Caco-2 (cell line): ENCODE measurements at regions not wholly inside any gene's neighbourhood (a gene's known extent, or its start where the extent isn't known, plus 50 kb on each side); places are given as distances from the start of the nearest gene placed in this dataset.

Experiments used
- BruUV-seq: library from RNA; stranded (reverse); fragments of 400-500 nt; replicated peaks from 2 replicates; lab custom pipeline; 2021; lab: Mats Ljungman, UMichigan
- CTCF ChIA-PET: fragments of 300-600 bp; sonication (Branson Sonifier 250); formaldehyde crosslinking; loops from one replicate; lab custom pipeline; 2022; ENCODE audit warnings: antibody characterized with exemption; lab: Charles Lee
- POLR2A ChIA-PET: fragments of 300-600 bp; sonication (Branson Sonifier 250); formaldehyde crosslinking; loops from one replicate; lab custom pipeline; 2022; ENCODE audit warnings: antibody characterized with exemption; lab: Charles Lee
- DNase-seq, 2 experiments: peaks; one replicate each; pipeline versions ENCODE4 v3.0.0 to v3.0.0-alpha.2; 2020 to 2022
- H3K27me3 ChIP-seq: replicated peaks from 2 replicates; pipeline ENCODE4 v1.6.0; 2011; ENCODE audit warnings: low read length; ENCODE audit not compliant: control insufficient read depth, insufficient read depth
- H3K36me3 ChIP-seq: 2 replicates; pipeline ENCODE4 v1.5.1; 2011; ENCODE audit warnings: low read length; ENCODE audit not compliant: control insufficient read depth, insufficient read depth
- H3K4me1 ChIP-seq: fragments of 250-450 bp; sonication (Bioruptor Pico); 2 replicates; pipeline ENCODE4 v1.5.1; 2020; ENCODE audit warnings: mild to moderate bottlenecking
- H3K4me3 ChIP-seq: 2 replicates; pipeline ENCODE4 v1.5.1; 2011; ENCODE audit warnings: low read depth, mild to moderate bottlenecking, control low read depth, low read length
- H3K9me3 ChIP-seq: fragments of 250-450 bp; sonication (Bioruptor Pico); 2 replicates; pipeline ENCODE4 v1.5.1; 2020; ENCODE audit warnings: mild to moderate bottlenecking, moderate library complexity
- H3K27ac Mint-ChIP-seq: one replicate; pipeline ENCODE4 v1.8.0; 2022; ENCODE audit warnings: mixed read lengths; ENCODE audit not compliant: unreplicated experiment
- H3K27me3 Mint-ChIP-seq: one replicate; pipeline ENCODE4 v1.8.0; 2022; ENCODE audit warnings: mixed read lengths; ENCODE audit not compliant: insufficient read depth, unreplicated experiment
- H3K36me3 Mint-ChIP-seq: one replicate; pipeline ENCODE4 v1.8.0; 2022; ENCODE audit warnings: mild to moderate bottlenecking, mixed read lengths; ENCODE audit not compliant: insufficient read depth, unreplicated experiment
- H3K4me1 Mint-ChIP-seq: one replicate; pipeline ENCODE4 v1.8.0; 2022; ENCODE audit warnings: low read depth, mixed read lengths; ENCODE audit not compliant: unreplicated experiment
- H3K4me3 Mint-ChIP-seq: one replicate; pipeline ENCODE4 v1.8.0; 2022; ENCODE audit warnings: mild to moderate bottlenecking, moderate library complexity, mixed read lengths; ENCODE audit not compliant: unreplicated experiment
- H3K9me3 Mint-ChIP-seq: one replicate; pipeline ENCODE4 v1.8.0; 2022; ENCODE audit warnings: mixed read lengths; ENCODE audit not compliant: unreplicated experiment
- intact Hi-C: fragments of 100-400 bp; cut with micrococcal nuclease; formaldehyde crosslinking; loops from one replicate; pipeline ENCODE4 v1.10.0; 2022; ENCODE audit not compliant: unreplicated experiment
- TF ChIP-seq, protein P1 (sequence below), 2 experiments: fragments of 200-600 bp in 1 of 2; IDR thresholded peaks; 1 replicate in 1 of 2; 2 replicates in 1 of 2; pipeline versions ENCODE4 v1.5.1 to v1.8.0; 2011 to 2022; ENCODE audit warnings: antibody characterized with exemption in 1 of 2, control low read depth in 1 of 2, inconsistent platforms in 1 of 2, low read depth in 1 of 2, low read length in 1 of 2, mild to moderate bottlenecking in 1 of 2, moderate library complexity in 1 of 2; ENCODE audit not compliant: insufficient read depth in 1 of 2, severe bottlenecking in 1 of 2, unreplicated experiment in 1 of 2

DNA sequence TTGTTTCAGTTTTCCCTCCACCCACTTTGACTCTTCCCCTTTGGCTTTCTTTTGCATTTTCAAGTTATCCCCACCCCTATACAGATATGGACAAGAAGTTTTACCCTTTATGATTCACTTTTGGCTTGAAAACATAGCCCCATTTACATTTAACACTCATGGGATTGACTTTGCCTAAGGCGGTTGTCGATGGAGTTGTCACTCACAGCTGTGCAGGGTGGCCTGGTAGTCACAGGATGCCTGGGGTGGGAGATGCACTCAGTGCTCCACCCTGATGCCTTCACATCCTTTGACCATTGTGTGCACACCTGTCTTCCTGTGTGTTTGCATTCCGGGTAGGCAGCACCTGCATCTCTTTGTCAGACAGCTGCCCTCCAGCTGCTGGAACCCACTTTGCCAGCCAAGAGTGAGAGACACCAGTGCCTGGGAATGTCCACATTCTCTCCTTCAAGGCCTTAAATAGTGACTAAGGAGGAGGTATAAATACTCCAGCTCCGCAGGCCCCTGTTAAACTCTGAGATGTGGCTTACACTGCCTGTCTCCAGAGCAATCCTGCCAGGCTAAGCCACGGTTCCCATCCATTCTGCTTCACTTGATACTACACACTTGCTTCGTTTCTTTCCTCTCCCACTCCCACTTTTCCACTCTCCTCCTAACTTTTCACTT, 191.5 kb upstream of the SLC24A5 start:
- intact Hi-C loops, result no loop called here
- BruUV-seq, result no TSS peak
- Histone ChIP-seq H3K4me1 (no peaks in the 10 kb centered on the region), H3K4me3 (no peak overlapping the region), H3K9me3 (no peaks in the 10 kb centered on the region), H3K27me3 (no peaks in the 10 kb centered on the region), H3K36me3 (no peaks in the 10 kb centered on the region; the same call in 1 of the 2 replicates)
- Mint-ChIP-seq H3K36me3 (no peaks in the 10 kb centered on the region), H3K9me3 (no peaks in the 10 kb centered on the region), H3K4me1 (no peaks in the 10 kb centered on the region), H3K4me3 (no peak overlapping the region), H3K27ac (no peak overlapping the region), H3K27me3 (peaks cover 6% of the 10 kb centered on the region)
- TF ChIP-seq, protein P1, sequence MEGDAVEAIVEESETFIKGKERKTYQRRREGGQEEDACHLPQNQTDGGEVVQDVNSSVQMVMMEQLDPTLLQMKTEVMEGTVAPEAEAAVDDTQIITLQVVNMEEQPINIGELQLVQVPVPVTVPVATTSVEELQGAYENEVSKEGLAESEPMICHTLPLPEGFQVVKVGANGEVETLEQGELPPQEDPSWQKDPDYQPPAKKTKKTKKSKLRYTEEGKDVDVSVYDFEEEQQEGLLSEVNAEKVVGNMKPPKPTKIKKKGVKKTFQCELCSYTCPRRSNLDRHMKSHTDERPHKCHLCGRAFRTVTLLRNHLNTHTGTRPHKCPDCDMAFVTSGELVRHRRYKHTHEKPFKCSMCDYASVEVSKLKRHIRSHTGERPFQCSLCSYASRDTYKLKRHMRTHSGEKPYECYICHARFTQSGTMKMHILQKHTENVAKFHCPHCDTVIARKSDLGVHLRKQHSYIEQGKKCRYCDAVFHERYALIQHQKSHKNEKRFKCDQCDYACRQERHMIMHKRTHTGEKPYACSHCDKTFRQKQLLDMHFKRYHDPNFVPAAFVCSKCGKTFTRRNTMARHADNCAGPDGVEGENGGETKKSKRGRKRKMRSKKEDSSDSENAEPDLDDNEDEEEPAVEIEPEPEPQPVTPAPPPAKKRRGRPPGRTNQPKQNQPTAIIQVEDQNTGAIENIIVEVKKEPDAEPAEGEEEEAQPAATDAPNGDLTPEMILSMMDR (IDR thresholded peaks at IDR 0.05; ENCODE audit: insufficient read depth in 1 of 2, low read depth in 1 of 2, low read length in 1 of 2, severe bottlenecking in 1 of 2, unreplicated experiment in 1 of 2), result no peak
- DNase-seq, result no peak
- POLR2A ChIA-PET, result no interaction called here
- CTCF ChIA-PET, result no interaction called here

DNA sequence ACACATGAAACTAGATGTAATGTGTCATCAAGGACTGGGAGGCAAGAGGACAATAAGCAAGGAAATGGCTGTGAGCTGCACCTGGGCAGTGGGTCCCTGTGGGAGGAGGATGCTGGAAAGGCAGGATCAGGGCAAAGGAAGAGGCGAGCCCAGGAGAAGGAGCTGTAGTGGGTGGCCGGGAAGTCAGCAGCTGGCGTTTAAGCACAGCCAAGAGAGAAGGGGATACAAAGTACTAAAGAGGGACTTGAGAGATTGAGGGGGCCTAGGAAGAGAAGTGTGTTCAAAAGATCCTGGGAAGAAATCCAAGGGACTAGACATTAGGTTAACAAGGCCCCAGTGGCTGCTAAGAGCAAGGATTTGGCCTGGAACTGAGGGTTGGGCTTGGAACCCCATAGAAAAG, 188.5 kb upstream of the SLC24A5 start:
- Mint-ChIP-seq H3K36me3 (no peaks in the 10 kb centered on the region), H3K4me1 (no peaks in the 10 kb centered on the region), H3K27me3 (peaks cover 11% of the 10 kb centered on the region), H3K9me3 (no peaks in the 10 kb centered on the region), H3K4me3 (no peak overlapping the region), H3K27ac (no peak overlapping the region)
- H3K36me3 ChIP-seq, result no peaks in the 10 kb centered on the region; the same call in 1 of the 2 replicates
- ChIA-PET CTCF (no interaction called here), POLR2A (no interaction called here)
- TF ChIP-seq, protein P1 (IDR thresholded peaks at IDR 0.05; ENCODE audit: insufficient read depth in 1 of 2, low read depth in 1 of 2, low read length in 1 of 2, severe bottlenecking in 1 of 2, unreplicated experiment in 1 of 2), result no peak
- H3K9me3 ChIP-seq, result no peaks in the 10 kb centered on the region
- intact Hi-C loops, result no loop called here
- no peaks in the 10 kb centered on the region for H3K4me1 ChIP-seq
- BruUV-seq, result no TSS peak
- no peaks in the 10 kb centered on the region for H3K27me3 ChIP-seq
- DNase-seq, result no peak
- H3K4me3 ChIP-seq, result no peak overlapping the region

DNA sequence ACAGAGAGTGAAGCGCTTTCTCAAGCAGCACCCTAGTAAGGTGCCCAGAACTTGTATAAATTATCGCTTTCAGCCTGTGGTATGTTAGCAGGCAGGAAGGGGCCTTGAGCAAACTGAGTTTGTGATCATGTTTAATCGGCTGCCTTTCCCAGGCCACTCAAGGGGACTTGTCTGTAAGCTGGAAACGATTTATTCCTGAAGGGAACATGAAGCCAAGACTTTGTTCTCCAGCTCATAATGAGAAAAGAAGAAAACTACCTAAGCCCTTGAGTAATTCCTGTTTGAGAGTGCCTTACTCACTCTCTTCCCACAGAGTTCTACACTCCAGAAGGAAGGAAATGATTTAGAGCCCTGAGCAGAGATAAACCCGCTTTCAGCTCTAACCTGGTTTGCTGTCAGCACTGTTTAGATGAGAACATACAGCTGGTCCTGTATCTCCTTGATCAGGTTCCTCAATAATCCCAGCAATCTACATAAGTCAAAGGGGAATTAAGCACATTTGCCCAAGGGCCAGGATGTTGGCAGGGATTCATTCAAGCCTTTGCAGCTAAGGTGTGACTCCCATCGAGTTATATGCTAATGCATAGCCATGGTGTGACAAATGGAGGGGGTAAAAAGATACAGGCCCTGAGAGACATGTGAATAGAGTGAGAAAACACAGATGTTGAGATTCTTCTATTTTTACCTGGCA, 187.7 kb upstream of the SLC24A5 start:
- Histone ChIP-seq H3K9me3 (no peaks in the 10 kb centered on the region), H3K4me3 (no peak overlapping the region), H3K4me1 (no peaks in the 10 kb centered on the region), H3K36me3 (no peaks in the 10 kb centered on the region), H3K27me3 (no peaks in the 10 kb centered on the region)
- Mint-ChIP-seq H3K27me3 (peaks cover 14% of the 10 kb centered on the region), H3K36me3 (no peaks in the 10 kb centered on the region), H3K4me1 (no peaks in the 10 kb centered on the region), H3K9me3 (no peaks in the 10 kb centered on the region), H3K27ac (no peak overlapping the region), H3K4me3 (no peak overlapping the region)
- ChIA-PET POLR2A (no interaction called here), CTCF (no interaction called here)
- no TSS peak for BruUV-seq
- TF ChIP-seq, protein P1 (IDR thresholded peaks at IDR 0.05; ENCODE audit: insufficient read depth in 1 of 2, low read depth in 1 of 2, low read length in 1 of 2, severe bottlenecking in 1 of 2, unreplicated experiment in 1 of 2), result no peak
- no peak for DNase-seq
- intact Hi-C loops, result no loop called here
